ENCODE measurements at regions not wholly inside any gene's neighbourhood (a gene's known extent, or its start where the extent isn't known, plus 50 kb on each side); places are given as distances from the start of the nearest gene placed in this dataset.
"Not testable (repeated sequence)": the region's sequence is repeated elsewhere in the genome, so short reads cannot be mapped to it uniquely, and the experiment has no call there.

DNA sequence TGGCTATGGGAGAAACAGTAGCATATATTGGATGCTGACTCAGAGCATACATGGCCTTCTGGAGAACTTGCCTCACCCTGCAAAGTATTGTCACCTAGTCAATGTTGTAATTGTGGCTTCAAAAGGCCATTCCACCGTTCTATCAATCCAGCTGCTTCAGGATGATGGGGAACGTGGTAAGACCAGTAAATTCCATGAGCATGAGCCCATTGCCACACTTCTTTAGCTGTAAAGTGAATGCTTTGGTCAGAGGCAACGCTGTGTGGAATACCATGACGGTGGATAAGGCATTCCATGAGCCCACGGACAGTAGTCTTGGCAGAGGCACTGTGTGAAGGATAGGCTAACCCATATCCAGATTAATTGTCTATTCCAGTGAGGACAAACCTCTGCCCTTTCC lies 1300.1 kb upstream of the ACVR2A start:
- no peaks in the 10 kb centered on the region for H3K27me3 ChIP-seq
- H3K4me3 ChIP-seq (replicated peaks in 1 of 3) = no peak overlapping the region
- TF ChIP-seq, protein P1, sequence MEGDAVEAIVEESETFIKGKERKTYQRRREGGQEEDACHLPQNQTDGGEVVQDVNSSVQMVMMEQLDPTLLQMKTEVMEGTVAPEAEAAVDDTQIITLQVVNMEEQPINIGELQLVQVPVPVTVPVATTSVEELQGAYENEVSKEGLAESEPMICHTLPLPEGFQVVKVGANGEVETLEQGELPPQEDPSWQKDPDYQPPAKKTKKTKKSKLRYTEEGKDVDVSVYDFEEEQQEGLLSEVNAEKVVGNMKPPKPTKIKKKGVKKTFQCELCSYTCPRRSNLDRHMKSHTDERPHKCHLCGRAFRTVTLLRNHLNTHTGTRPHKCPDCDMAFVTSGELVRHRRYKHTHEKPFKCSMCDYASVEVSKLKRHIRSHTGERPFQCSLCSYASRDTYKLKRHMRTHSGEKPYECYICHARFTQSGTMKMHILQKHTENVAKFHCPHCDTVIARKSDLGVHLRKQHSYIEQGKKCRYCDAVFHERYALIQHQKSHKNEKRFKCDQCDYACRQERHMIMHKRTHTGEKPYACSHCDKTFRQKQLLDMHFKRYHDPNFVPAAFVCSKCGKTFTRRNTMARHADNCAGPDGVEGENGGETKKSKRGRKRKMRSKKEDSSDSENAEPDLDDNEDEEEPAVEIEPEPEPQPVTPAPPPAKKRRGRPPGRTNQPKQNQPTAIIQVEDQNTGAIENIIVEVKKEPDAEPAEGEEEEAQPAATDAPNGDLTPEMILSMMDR (IDR thresholded peaks at IDR 0.05) = no peak
- no peak for TF ChIP-seq POLR2A (IDR thresholded peaks at IDR 0.05)
- H3K9me3 ChIP-seq = no peaks in the 10 kb centered on the region
- 85 to 92% methylated on average over 5 of the region's 5 CpGs for WGBS, 2 donors
- H3K4me1 ChIP-seq = no peaks in the 10 kb centered on the region
- intact Hi-C loops (cut with DNase I) = no loop called here
- no peak overlapping the region for H3K27ac ChIP-seq
- DNase-seq = no peak
- no peaks in the 10 kb centered on the region for H3K36me3 ChIP-seq

DNA sequence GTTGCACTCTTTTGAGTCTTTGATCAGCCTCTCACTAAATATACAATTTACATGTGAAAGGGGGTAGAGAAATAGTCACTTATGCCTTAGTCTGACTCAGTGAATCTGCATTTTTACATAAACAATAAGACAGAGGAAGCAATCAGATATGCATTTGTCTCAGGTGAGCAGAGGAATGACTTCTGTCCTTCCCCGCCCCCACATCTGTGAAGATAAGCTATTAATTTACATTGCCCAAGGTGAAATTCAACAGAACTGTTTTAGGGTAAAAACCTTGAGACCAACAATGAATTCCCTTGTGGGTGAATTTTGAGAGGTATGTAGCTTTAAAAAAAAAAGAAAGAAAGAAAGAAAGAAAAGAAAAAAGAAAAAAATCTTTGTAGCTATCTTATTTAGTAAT lies 1302.9 kb upstream of the ACVR2A start:
- WGBS, 2 donors = 84 to 94% methylated on average over 1 of the region's 1 CpG
- Histone ChIP-seq H3K36me3 (no peaks in the 10 kb centered on the region), H3K27me3 (no peaks in the 10 kb centered on the region), H3K4me3 (replicated peaks in 1 of 3) (no peak overlapping the region), H3K4me1 (no peaks in the 10 kb centered on the region), H3K9me3 (no peaks in the 10 kb centered on the region), H3K27ac (no peak overlapping the region)
- DNase-seq = no peak
- TF ChIP-seq, protein P1 (IDR thresholded peaks at IDR 0.05) = no peak
- TF ChIP-seq POLR2A (IDR thresholded peaks at IDR 0.05) = no peak
- intact Hi-C loops (cut with DNase I) = no loop called here

DNA sequence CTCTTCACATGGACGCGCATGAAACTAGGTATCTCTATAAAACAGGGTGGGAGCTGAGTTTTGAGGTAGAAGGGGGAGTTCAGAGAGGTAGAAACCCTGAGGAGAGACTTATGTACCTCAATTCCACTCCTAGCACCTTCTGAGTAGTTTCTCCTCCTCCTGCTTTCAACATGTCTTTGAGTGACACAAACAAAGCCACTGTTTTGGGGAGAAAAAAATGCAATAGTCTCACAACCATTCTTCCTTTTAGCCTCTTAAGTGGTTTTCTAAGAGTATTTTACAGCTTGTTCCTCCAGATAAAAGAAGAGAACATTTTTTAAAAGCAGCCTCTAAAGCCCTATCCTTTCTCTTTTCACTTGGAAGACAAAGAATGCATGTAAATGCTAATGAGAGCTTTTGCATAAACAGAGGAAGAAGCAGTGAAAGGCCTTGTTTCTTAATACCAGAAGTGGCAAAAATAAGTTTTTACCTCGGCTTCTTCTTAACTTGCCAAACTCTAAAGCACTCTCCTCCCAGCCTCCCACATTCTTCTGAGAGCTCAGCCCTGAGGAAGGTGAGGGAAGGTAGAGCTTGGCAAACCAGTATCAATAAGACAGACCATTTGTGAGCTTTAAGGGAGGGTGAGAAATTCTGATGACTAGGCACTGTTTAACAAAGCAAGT lies 1304.4 kb upstream of the ACVR2A start:
- H3K27me3 ChIP-seq = no peaks in the 10 kb centered on the region
- whole genome bisulfite sequencing, 2 donors = 40 to 48% methylated on average over 3 of the region's 3 CpGs
- TF ChIP-seq, protein P1 (IDR thresholded peaks at IDR 0.05) = no peak
- no peak for TF ChIP-seq POLR2A (IDR thresholded peaks at IDR 0.05)
- no peak overlapping the region for H3K27ac ChIP-seq
- H3K9me3 ChIP-seq = no peaks in the 10 kb centered on the region
- H3K4me1 ChIP-seq = no peaks in the 10 kb centered on the region
- no peak for DNase-seq
- no peaks in the 10 kb centered on the region for H3K36me3 ChIP-seq
- H3K4me3 ChIP-seq (replicated peaks in 1 of 3) = no peak overlapping the region
- intact Hi-C loops (cut with DNase I) = no loop called here

DNA sequence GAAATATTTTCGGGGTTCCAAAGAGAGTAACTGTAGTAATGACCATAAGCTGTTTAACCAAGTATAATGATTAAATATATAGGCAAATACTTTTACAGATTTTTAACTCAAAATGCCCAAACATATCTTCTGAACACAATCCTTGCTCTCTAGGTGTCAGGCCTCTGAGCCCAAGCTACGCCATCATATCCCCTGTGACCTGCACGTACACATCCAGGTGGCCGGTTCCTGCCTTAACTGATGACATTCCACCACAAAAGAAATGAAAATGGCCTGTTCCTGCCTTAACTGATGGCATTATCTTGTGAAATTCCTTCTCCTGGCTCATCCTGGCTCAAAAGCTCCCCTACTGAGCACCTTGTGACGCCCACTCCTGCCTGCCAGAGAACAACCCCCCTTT lies 1305.1 kb upstream of the ACVR2A start:
- DNase-seq; H3K4me3 ChIP-seq (replicated peaks in 1 of 3); H3K27ac ChIP-seq; intact Hi-C loops (cut with DNase I); H3K36me3 ChIP-seq; H3K27me3 ChIP-seq; H3K4me1 ChIP-seq; H3K9me3 ChIP-seq: not testable (repeated sequence)
- 84 to 85% methylated on average over 5 of the region's 5 CpGs for WGBS, 2 donors

DNA sequence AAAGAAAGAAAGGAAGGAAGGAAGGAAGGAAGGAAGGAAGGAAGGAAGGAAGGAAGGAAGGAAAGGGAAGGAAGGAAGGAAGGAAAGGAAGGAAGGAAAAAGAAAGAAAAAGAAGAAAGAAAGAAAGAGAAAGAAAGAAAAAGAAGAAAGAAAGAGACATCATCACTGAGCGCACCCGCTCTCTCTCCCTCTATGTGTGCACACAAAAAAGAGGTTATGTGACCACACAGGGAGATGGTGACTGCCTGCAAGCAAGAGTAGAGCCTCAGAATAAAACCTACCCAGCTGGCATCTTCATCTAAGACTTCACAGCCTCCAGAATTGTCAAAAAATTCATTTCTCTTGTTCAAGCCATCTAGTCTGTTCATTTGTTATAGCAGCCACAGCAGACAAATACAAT lies 1307.4 kb upstream of the ACVR2A start:
- Histone ChIP-seq H3K27ac (no peak overlapping the region), H3K27me3 (no peaks in the 10 kb centered on the region), H3K9me3 (no peaks in the 10 kb centered on the region), H3K4me3 (replicated peaks in 1 of 3) (no peak overlapping the region), H3K4me1 (no peaks in the 10 kb centered on the region), H3K36me3 (no peaks in the 10 kb centered on the region)
- no peak for TF ChIP-seq POLR2A (IDR thresholded peaks at IDR 0.05)
- TF ChIP-seq, protein P1 (IDR thresholded peaks at IDR 0.05) = no peak
- DNase-seq = no peak
- WGBS, 2 donors = 95 to 100% methylated on average over 2 of the region's 2 CpGs
- intact Hi-C loops (cut with DNase I) = no loop called here
